RWPE1 (cell line): ENCODE measurements at regions not wholly inside any gene's neighbourhood (a gene's known extent, or its start where the extent isn't known, plus 50 kb on each side); places are given as distances from the start of the nearest gene placed in this dataset.

ENCODE experiments used
- CTCF ChIA-PET: fragments of 350-600 bp; sonication (Branson Sonifier 250); formaldehyde crosslinking; extraction: SDS; loops from one replicate; lab custom pipeline; 2021; lab: Yijun Ruan, JAX
- POLR2A ChIA-PET: fragments of 400-600 bp; formaldehyde crosslinking; extraction: SDS; loops from one replicate; lab custom pipeline; 2020; ENCODE audit warnings: antibody characterized with exemption; ENCODE audit not compliant: low non-redundant PET; lab: Yijun Ruan, JAX
- DNase-seq: peaks from one replicate; pipeline ENCODE4 v3.0.0; 2012; ENCODE audit warnings: low spot score
- H3K27ac ChIP-seq: fragments of 450-650 bp; 2 replicates; pipeline ENCODE4 v1.5.1; 2017
- TF ChIP-seq, protein P1 (sequence below): fragments of 450-650 bp; conservative IDR thresholded peaks from 2 replicates; pipeline ENCODE4 v1.5.1; 2017; ENCODE audit warnings: low read depth, mild to moderate bottlenecking

DNA sequence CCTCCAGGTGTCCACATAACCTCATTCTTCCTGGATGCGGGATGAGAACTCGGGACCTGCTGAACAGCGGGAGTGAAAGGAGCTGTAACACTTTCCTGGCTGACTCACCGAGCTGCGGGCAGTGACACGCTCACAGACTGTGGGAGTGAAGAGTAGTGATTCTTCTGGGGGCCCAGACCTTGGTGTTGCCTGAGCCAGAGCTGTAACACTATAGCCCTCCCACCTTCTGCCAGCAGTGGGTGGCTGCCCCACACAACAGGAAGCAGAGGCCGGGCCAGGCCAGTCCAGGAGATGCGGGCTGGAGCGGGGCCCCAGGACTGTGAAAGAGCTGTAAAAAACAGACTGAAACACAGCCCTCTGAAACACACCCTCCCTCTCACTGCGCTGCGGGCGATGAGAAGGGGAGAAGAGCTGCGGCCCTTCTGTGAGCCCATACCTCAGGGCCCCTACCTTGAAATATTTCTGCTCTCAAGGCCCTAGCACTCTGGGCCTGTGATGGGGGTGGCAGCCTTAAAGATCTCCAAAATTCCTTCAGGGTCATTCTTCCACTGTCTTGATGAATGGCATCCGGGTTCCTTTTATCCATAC, 464.0 kb upstream of the CCDC54 start:
- ChIA-PET POLR2A (no interaction called here), CTCF (no interaction called here)
- TF ChIP-seq, protein P1, sequence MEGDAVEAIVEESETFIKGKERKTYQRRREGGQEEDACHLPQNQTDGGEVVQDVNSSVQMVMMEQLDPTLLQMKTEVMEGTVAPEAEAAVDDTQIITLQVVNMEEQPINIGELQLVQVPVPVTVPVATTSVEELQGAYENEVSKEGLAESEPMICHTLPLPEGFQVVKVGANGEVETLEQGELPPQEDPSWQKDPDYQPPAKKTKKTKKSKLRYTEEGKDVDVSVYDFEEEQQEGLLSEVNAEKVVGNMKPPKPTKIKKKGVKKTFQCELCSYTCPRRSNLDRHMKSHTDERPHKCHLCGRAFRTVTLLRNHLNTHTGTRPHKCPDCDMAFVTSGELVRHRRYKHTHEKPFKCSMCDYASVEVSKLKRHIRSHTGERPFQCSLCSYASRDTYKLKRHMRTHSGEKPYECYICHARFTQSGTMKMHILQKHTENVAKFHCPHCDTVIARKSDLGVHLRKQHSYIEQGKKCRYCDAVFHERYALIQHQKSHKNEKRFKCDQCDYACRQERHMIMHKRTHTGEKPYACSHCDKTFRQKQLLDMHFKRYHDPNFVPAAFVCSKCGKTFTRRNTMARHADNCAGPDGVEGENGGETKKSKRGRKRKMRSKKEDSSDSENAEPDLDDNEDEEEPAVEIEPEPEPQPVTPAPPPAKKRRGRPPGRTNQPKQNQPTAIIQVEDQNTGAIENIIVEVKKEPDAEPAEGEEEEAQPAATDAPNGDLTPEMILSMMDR, result no peak
- no peak overlapping the region for H3K27ac ChIP-seq
- DNase-seq, result no peak

DNA sequence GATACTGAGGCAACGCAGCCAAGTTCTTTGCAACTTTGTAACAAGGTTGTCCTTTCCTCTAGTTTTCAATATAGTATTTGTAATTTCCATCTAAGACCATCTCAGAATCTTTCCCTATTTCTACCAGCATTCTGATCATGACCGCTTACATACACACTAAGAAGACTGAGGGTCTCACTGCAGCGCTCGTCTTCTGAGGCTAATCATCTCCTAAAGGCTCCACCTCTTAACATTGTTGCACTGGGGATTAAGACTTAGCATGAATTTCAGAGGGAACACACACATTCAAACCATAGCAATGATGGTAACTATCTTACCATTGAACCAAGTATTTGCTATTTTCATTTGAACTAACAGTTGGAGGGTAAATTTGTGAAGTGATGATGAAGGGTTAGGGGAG, 463.3 kb upstream of the CCDC54 start:
- TF ChIP-seq, protein P1, result no peak
- no peak overlapping the region for H3K27ac ChIP-seq
- ChIA-PET POLR2A (no interaction called here), CTCF (no interaction called here)
- DNase-seq, result no peak

DNA sequence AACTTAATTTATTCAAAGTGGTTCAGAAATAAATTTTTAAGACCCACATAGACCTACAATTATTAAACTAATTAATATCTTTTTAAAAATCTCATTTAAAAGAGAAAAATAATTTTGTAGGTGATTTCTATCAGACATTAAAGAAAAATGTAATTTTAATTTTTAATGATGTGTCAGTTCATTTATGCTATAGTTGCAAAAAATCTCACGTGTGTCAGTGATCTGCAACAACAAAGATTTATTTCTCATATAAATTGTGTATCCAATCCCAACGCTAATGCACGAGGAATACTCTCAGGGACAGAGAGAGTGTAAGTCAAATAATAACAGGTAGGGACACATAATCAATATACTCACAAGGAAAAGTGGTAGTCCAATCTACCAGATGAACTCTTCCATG, 456.6 kb upstream of the CCDC54 start:
- POLR2A ChIA-PET, result no interaction called here
- TF ChIP-seq, protein P1, result no peak
- no peak for DNase-seq
- H3K27ac ChIP-seq, result no peak overlapping the region
- CTCF ChIA-PET, result no interaction called here

DNA sequence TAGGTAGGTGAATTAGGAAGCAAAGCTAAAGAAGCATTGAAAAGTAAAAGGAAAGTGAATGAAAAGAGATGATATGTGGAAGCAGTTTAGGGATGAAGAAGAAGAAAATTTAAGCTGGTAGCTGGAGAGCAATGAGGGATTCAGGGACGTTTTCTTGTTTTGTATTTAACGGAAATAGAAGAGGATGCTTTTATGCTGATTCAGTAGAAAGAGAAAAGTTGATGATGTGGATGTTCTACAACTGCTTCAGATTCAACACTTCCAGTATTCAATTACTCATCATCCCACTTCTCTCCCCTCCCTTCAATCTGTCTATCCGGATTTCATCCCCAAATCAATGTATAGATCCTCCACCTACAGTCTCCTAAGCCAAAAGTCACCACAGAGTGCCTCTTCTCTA, 448.2 kb upstream of the CCDC54 start:
- POLR2A ChIA-PET, result no interaction called here
- no peak for DNase-seq
- CTCF ChIA-PET, result no interaction called here
- TF ChIP-seq, protein P1, result no peak
- no peak overlapping the region for H3K27ac ChIP-seq

DNA sequence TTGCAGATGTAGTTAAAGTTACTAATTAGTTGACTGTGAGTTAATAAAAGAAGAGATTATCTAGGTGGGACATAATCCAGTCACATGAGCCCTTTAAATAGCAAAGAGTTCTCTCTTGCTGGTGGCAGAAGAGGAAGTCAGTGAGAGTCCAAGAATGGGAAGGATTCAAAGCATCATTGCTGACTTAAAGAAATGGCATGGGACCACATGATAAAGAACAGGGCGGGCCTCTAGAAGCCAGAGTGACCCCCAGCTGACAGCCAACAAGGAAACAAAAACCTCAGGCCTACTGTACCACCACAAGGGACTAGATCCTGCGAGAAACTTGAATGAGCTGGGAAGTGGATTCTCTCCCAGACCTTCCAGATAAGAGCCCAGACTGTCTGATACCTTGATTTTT, 447.2 kb upstream of the CCDC54 start:
- H3K27ac ChIP-seq, result no peak overlapping the region
- TF ChIP-seq, protein P1, result no peak
- ChIA-PET POLR2A (no interaction called here), CTCF (no interaction called here)
- no peak for DNase-seq

DNA sequence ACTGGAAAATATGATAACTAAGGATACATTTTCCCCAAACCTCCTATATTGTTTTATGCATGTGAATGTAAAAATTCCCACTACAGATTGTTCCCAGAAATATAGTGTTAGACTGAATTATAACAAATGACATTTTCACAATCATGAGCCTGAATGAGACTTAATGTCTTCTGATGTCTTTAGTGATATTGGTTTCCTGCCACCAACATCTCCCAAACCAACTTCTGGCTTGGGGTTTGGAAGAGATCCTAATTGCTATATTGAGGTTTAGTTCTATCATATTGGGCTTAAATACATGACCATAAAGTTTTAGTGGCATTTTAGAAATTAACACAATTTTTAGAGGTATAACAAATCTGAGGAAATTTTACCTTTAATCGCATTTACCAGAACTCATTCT, 445.3 kb upstream of the CCDC54 start:
- no peak for DNase-seq
- TF ChIP-seq, protein P1, result no peak
- H3K27ac ChIP-seq, result no peak overlapping the region
- ChIA-PET CTCF (no interaction called here), POLR2A (no interaction called here)
